ELR (cell line): ENCODE measurements at regions not wholly inside any gene's neighbourhood (a gene's known extent, or its start where the extent isn't known, plus 50 kb on each side); places are given as distances from the start of the nearest gene placed in this dataset.

Experiments
- DNase-seq: peaks from one replicate; pipeline ENCODE4 v3.0.0-alpha.2; 2015; ENCODE audit warnings: low read depth

DNA sequence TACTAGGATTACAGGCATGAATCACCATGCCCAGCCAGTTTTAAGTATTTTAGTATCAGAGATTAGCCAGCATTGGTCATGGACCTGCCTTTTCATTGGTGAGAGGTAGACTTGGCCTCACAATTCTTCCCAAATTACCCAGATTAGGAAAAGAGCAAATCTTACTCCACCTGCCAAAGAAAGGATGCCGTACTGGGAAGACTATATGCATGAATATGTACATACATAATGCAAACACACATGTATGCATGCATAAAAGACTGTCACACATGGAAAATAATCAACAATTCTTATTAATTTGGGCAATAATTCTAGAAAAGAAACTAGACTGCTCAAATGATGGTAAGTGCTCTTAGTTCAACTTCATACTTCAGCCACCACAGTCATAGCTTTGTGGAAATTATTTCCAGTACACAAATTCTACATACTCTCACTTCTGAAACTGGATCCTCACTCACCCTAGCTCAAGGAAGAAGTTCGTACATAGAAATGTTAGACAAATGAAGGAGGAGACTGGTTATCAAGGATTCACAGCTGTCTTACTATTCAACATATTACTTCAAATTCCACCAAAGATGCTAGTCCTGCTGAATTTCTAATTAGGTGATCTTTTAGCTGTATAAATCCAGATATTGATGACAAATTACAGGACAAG, 73.7 kb downstream of the MINAR2 start:
- DNase-seq, result no peak

DNA sequence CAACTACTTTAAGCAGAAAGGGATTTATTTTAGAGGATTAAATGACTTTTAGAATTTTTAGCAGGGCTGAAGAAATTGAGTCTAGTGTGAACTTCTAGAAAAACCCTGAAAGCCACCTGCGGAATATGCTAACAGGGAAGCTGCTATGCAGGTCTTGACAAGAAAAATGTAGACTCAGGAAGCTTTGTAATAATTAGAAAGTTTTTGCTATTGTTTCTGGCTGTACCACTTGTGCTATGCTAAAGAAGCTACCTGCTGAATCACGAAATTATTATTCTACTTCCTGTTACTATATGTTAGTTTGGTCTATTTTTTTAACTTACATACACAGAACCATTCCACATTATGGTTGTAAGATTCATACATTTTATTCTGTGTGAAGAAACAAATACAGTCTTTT, 74.0 kb upstream of the CHSY3 start:
- no peak for DNase-seq

DNA sequence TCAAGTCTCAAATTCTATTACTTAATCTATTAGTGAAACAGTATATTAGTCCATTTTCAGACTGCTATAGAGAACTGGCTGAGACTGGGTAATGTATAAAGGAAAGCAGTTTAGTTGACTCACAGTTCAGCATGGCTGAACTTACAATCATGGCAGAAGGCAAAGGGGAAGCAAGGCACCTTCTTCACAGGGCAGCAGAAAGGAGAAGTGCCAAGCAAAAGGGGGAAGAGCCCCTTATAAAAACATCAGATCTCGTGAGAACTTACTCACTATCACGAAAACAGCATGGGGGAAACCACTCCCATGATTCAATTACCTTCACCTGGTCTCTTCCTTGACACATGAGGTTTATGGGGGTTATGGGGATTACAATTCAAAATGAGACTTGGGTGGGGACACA, 67.9 kb upstream of the CHSY3 start:
- DNase-seq, result no peak

DNA sequence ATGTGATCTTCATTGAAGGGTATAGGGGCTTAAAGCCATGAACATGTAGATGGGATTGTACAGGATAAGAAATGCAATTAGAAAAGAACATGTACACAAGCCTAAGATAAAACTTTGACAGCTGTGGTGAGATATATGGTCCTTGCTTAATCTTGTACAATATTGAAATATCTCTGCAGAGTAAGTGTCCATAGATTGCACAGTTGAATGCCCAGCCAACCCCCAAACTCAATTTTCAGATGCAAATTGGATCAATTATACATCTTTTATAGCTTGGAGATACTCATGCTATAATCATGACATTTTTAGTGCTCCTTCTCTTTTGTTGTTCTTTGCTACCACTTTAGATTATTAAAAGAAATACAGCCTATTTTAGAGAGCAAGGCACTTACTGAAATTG, 59.5 kb upstream of the CHSY3 start:
- no peak for DNase-seq

DNA sequence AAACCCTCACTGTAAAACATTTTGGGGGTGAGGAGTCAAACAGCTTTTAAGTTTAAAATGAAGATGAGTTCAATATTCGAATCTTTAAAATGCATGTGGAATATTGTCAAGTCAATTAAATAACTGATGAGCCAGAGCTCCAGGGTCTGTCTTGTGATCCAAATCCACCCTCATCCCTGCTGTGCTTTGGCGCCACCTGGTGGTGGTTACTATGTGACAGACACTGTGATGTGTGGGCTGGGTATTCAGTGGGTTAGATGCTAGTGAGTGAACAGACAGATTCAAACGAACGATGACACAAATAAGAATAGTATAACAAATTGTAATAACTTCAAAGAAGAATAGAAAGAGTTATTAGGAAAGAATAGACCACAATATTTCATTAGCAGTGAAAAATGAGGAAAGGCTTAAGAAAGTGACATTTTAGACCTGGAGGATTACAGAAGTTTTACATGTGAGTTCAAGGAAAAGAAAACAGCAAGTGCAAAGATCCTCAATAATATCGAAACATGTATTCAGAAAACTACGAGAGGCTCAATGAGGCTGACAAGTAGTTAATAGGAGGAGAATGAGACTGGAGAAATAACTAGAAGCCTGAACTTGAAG, 51.4 kb upstream of the CHSY3 start:
- DNase-seq, result peak; percentile 64

DNA sequence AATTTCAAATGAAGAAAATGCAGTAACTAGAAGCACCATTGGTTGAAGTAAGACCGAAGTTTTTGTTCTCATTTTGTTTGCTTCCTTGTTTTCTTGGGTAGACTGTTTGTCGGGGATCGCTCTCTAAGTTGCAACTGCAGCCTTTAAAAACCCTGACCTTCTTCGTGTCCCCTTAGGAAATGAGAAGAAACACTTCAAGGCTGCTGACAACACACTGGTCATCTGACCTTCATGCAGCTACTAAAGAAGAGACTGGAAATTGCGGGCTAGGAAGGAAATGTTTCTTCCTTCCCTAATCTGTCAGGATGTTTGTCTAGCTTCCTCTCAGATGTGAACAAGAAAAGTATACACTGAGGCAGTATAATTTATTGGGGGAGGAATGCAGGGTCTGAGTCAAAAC, 50.7 kb upstream of the CHSY3 start:
- no peak for DNase-seq
